A549 (cell line): ENCODE measurements at regions not wholly inside any gene's neighbourhood (a gene's known extent, or its start where the extent isn't known, plus 50 kb on each side); places are given as distances from the start of the nearest gene placed in this dataset.

Source experiments
- ATAC-seq, 2 experiments: fragments of 200-7000 bp in 1 of 2; fragments of >200 bp in 1 of 2; cut with Nextera tagmentation in 1 of 2; cut with Tn5 transposase in 1 of 2; 3 replicates each; pipeline versions ENCODE4 v1.8.0 to v1.9.1; 2018 to 2020; ENCODE audit warnings: mild to moderate bottlenecking in 1 of 2, moderate library complexity in 1 of 2
- CTCF ChIA-PET: fragments of 300-600 bp; sonication (Branson Sonifier 250); formaldehyde crosslinking; extraction: SDS; loops from one replicate; lab custom pipeline; 2021; ENCODE audit warnings: antibody characterized with exemption, inconsistent platforms; lab: Yijun Ruan, JAX
- POLR2A ChIA-PET: fragments of 350-600 bp; formaldehyde crosslinking; extraction: SDS; loops from one replicate; lab custom pipeline; 2021; ENCODE audit warnings: antibody characterized with exemption, inconsistent platforms; lab: Yijun Ruan, JAX
- DNase-seq, 2 experiments: peaks; one replicate each; pipeline versions ENCODE4 v3.0.0 to v3.0.0-alpha.2; 2011 to 2016; ENCODE audit warnings: low read depth in 1 of 2, low spot score in 1 of 2
- FAIRE-seq: peaks from 2 replicates; lab custom pipeline; 2011; peaks lifted over from hg19 to GRCh38; lab: Jason Lieb, UNC
- H3K27ac ChIP-seq, 2 experiments: fragments of >200 bp; sonication (Bioruptor Twin); formaldehyde crosslinking; 3 replicates each; pipeline ENCODE4 v1.5.1; 2016 to 2017
- H3K4me1 ChIP-seq: fragments of >200 bp; sonication (Bioruptor Twin); formaldehyde crosslinking; 3 replicates; pipeline ENCODE4 v1.6.1; 2016
- H3K4me2 ChIP-seq: fragments of >200 bp; sonication (Bioruptor Twin); formaldehyde crosslinking; 3 replicates; pipeline ENCODE4 v1.6.1; 2016
- H3K4me3 ChIP-seq: fragments of >200 bp; sonication (Bioruptor Twin); formaldehyde crosslinking; 3 replicates; pipeline ENCODE4 v1.5.1; 2016
- H3K9me3 ChIP-seq: fragments of >200 bp; sonication (Bioruptor Twin); formaldehyde crosslinking; 3 replicates; pipeline ENCODE4 v1.6.1; 2016
- ATOH8 ChIP-seq: fragments of 250-450 bp; sonication (Bioruptor Pico); IDR thresholded peaks from 2 replicates; pipeline ENCODE4 v1.5.0; 2020; ENCODE audit warnings: low read depth, mild to moderate bottlenecking, moderate library complexity
- BCL3 ChIP-seq: fragments of >200 bp; sonication (Bioruptor Twin); formaldehyde crosslinking; IDR thresholded peaks from 3 replicates; pipeline ENCODE4 v1.6.1; 2016
- CBX2 ChIP-seq: fragments of 200-600 bp; sonication (generic); IDR thresholded peaks from 2 replicates; pipeline ENCODE4 v1.6.1; 2016; ENCODE audit warnings: low read depth, mild to moderate bottlenecking, borderline replicate concordance
- CEBPB ChIP-seq, 2 experiments: fragments of >200 bp in 1 of 2; sonication (Bioruptor Twin) in 1 of 2; formaldehyde crosslinking in 1 of 2; IDR thresholded peaks; 2 replicates each; pipeline ENCODE4 v1.6.1; 2012 to 2016
- EHF ChIP-seq: fragments of 250-450 bp; sonication (Bioruptor Pico); IDR thresholded peaks from 2 replicates; pipeline ENCODE4 v1.5.0; 2020; ENCODE audit warnings: mild to moderate bottlenecking
- ELK1 ChIP-seq: fragments of 150-350 bp; IDR thresholded peaks from 2 replicates; pipeline ENCODE4 v1.6.1; 2014; ENCODE audit warnings: low read depth, mild to moderate bottlenecking, low read length
- EP300 ChIP-seq, 2 experiments: fragments of >200 bp; sonication (Bioruptor Twin); formaldehyde crosslinking; IDR thresholded peaks; 2 replicates in 1 of 2; 3 replicates in 1 of 2; pipeline ENCODE4 v1.6.1; 2016 to 2017
- FOXS1 ChIP-seq: fragments of 250-450 bp; sonication (Bioruptor Pico); IDR thresholded peaks from 2 replicates; pipeline ENCODE4 v1.5.0; 2020; ENCODE audit warnings: mild to moderate bottlenecking, moderate library complexity
- HDAC2 ChIP-seq: fragments of 200-600 bp; sonication (generic); IDR thresholded peaks from 2 replicates; pipeline ENCODE4 v1.6.1; 2016
- HEYL ChIP-seq: fragments of 250-450 bp; sonication (Bioruptor Pico); IDR thresholded peaks from 2 replicates; pipeline ENCODE4 v1.8.0; 2021; ENCODE audit warnings: mild to moderate bottlenecking, moderate library complexity
- HOXA7 ChIP-seq: fragments of 250-450 bp; sonication (Bioruptor Pico); IDR thresholded peaks from 2 replicates; pipeline ENCODE4 v1.5.0; 2020; ENCODE audit warnings: mild to moderate bottlenecking, moderate library complexity
- JUN ChIP-seq, 2 experiments: fragments of >200 bp; sonication (Bioruptor Twin); formaldehyde crosslinking; IDR thresholded peaks; 2 replicates in 1 of 2; 3 replicates in 1 of 2; pipeline ENCODE4 v1.6.1; 2016 to 2017
- JUNB ChIP-seq: fragments of >200 bp; sonication (Bioruptor Twin); formaldehyde crosslinking; IDR thresholded peaks from 2 replicates; pipeline ENCODE4 v1.6.1; 2016
- KDM1A ChIP-seq: fragments of 200-600 bp; sonication (generic); IDR thresholded peaks from 2 replicates; pipeline ENCODE4 v1.6.1; 2016; ENCODE audit warnings: low read depth, mild to moderate bottlenecking
- MAFK ChIP-seq: fragments of 450-650 bp; IDR thresholded peaks from 2 replicates; pipeline ENCODE4 v1.6.1; 2014; ENCODE audit not compliant: partially characterized antibody
- NFE2L2 ChIP-seq: fragments of 150-350 bp; conservative IDR thresholded peaks from 2 replicates; pipeline ENCODE4 v1.6.1; 2014; ENCODE audit warnings: low read length
- NPAS2 ChIP-seq: fragments of 250-450 bp; sonication (Bioruptor Pico); IDR thresholded peaks from 2 replicates; pipeline ENCODE4 v1.8.0; 2022; ENCODE audit warnings: mild to moderate bottlenecking, moderate library complexity, borderline replicate concordance
- PBX3 ChIP-seq: IDR thresholded peaks from 2 replicates; pipeline ENCODE4 v1.6.1; 2012
- POLR2AphosphoS2 ChIP-seq: conservative IDR thresholded peaks from 2 replicates; pipeline ENCODE4 v1.6.1; 2012; ENCODE audit warnings: low read length, improper control_type of control experiment, inconsistent platforms
- RARB ChIP-seq: fragments of 250-450 bp; sonication (Bioruptor Pico); IDR thresholded peaks from 2 replicates; pipeline ENCODE4 v1.8.0; 2021; ENCODE audit warnings: mild to moderate bottlenecking, moderate library complexity
- RCOR1 ChIP-seq: fragments of 150-350 bp; IDR thresholded peaks from 2 replicates; pipeline ENCODE4 v1.6.1; 2014; ENCODE audit warnings: antibody characterized with exemption, low read length, low read depth
- RNF2 ChIP-seq: fragments of 200-600 bp; sonication (generic); IDR thresholded peaks from 2 replicates; pipeline ENCODE4 v1.6.1; 2016; ENCODE audit warnings: low read depth, mild to moderate bottlenecking, antibody characterized with exemption, moderate library complexity, borderline replicate concordance
- SMC3 ChIP-seq: fragments of >200 bp; sonication (Bioruptor Twin); formaldehyde crosslinking; IDR thresholded peaks from 3 replicates; pipeline ENCODE4 v1.6.1; 2018; ENCODE audit warnings: inconsistent platforms
- TFCP2L1 ChIP-seq: fragments of 250-450 bp; sonication (Bioruptor Pico); IDR thresholded peaks from 2 replicates; pipeline ENCODE4 v1.5.0; 2021; ENCODE audit warnings: mild to moderate bottlenecking
- ZSCAN20 ChIP-seq: fragments of 250-450 bp; sonication (Bioruptor Pico); IDR thresholded peaks from 2 replicates; pipeline ENCODE4 v1.8.0; 2022; ENCODE audit warnings: mild to moderate bottlenecking, moderate library complexity
- WGBS: methylation state at CpG from one replicate; pipeline ENCODE4 v1.1.6; 2017; ENCODE audit errors: missing lambda C conversion rate; 5-methylcytosine and 5-hydroxymethylcytosine counted together

GRCh38 chr2:185990861-185991525, 252.4 kb downstream of the FSIP2 start (continued):
- TF ChIP-seq PBX3 (no peak), KDM1A (no peak), HOXA7 (no peak)

GRCh38 chr2:185998562-185999070, 260.0 kb downstream of the FSIP2 start:
- no peak for FAIRE-seq
- Histone ChIP-seq H3K4me1 (no peaks in the 10 kb centered on the region), H3K9me3 (no peaks in the 10 kb centered on the region), H3K27ac (no peak overlapping the region)
- ChIA-PET CTCF (no interaction called here), POLR2A (no interaction called here)
- WGBS: 30% methylated on average over 2 of the region's 2 CpGs
- TF ChIP-seq HEYL (no peak), NFE2L2 (no peak), SMC3 (no peak), HDAC2 (no peak), EP300 (IDR thresholded peaks at IDR 0.05) (no peak), ELK1 (no peak), RNF2 (no peak), EHF (CRISPR knock-in tag) (no peak), MAFK (no peak), ZSCAN20 (no peak), JUN (IDR thresholded peaks at IDR 0.05) (no peak), PBX3 (no peak), HOXA7 (no peak), CEBPB (IDR thresholded peaks at IDR 0.05) (no peak), FOXS1 (CRISPR knock-in tag) (no peak), NPAS2 (no peak), CBX2 (no peak), RCOR1 (no peak), BCL3 (no peak), POLR2AphosphoS2 (no peak)
- TF ChIP-seq, all 56 proteins: peak for 0
- no peak for ATAC-seq
- no peak overlapping the region for H3K4me2 ChIP-seq
- no peak for DNase-seq
- no peak overlapping the region for H3K4me3 ChIP-seq

- DNase-seq: no peak
- WGBS: 8% methylated on average over 2 of the region's 2 CpGs
- no peaks in the 10 kb centered on the region for H3K4me1 ChIP-seq
- no peaks in the 10 kb centered on the region for H3K9me3 ChIP-seq
- ChIA-PET POLR2A (no interaction called here), CTCF (no interaction called here)
- no peak overlapping the region for H3K4me3 ChIP-seq
- no peak overlapping the region for H3K4me2 ChIP-seq
- H3K27ac ChIP-seq: no peak overlapping the region
- TF ChIP-seq ATOH8 (CRISPR knock-in tag) (no peak), NPAS2 (no peak), TFCP2L1 (no peak), JUNB (no peak), RARB (CRISPR knock-in tag) (no peak), SMC3 (no peak)
- ATAC-seq: no peak
- FAIRE-seq: no peak
Observed at GRCh38 chr2:186009341-186009740, 270.7 kb downstream of the FSIP2 start.
